Upper lobe of left lung (tissue), 6 donors: ENCODE measurements at regions not wholly inside any gene's neighbourhood (a gene's known extent, or its start where the extent isn't known, plus 50 kb on each side); places are given as distances from the start of the nearest gene placed in this dataset.

Experiments
- ATAC-seq, 2 donors: fragments of 200-7000 bp; cut with Tn5 transposase; one replicate each; pipeline ENCODE4 v1.9.1; 2022; ENCODE audit warnings: mild to moderate bottlenecking in 2 of 2, moderate library complexity in 2 of 2; ENCODE audit not compliant: low FRiP score in 2 of 2
- DNase-seq, 2 donors: peaks; one replicate each; pipeline ENCODE4 v3.0.0-alpha.2; 2019 to 2020
- H3K27ac ChIP-seq, 4 donors: fragments of 200-600 bp; sonication (generic); one replicate each; pipeline ENCODE4 v1.5.1; 2016 to 2019
- H3K27me3 ChIP-seq, 4 donors: fragments of 200-600 bp; sonication (generic); one replicate each; pipeline ENCODE4 v1.5.1; 2017 to 2019
- H3K36me3 ChIP-seq, 4 donors: fragments of 200-600 bp; sonication (generic); one replicate each; pipeline ENCODE4 v1.5.1; 2016 to 2019
- H3K4me1 ChIP-seq, 4 donors: fragments of 200-600 bp; sonication (generic); one replicate each; pipeline ENCODE4 v1.5.1; 2018 to 2019
- H3K4me3 ChIP-seq, 4 donors: fragments of 200-600 bp; sonication (generic); one replicate each; pipeline ENCODE4 v1.5.1; 2017 to 2019; ENCODE audit warnings: mild to moderate bottlenecking in 2 of 4, moderate library complexity in 1 of 4
- H3K9me3 ChIP-seq, 4 donors: fragments of 200-600 bp; sonication (generic); one replicate each; pipeline ENCODE4 v1.5.1; 2018 to 2019
- EP300 ChIP-seq, 4 donors: sonication (generic); formaldehyde crosslinking; IDR thresholded peaks; one replicate each; pipeline ENCODE4 v1.5.1; 2017; ENCODE audit warnings: antibody characterized with exemption in 4 of 4, control low read depth in 2 of 4
- POLR2A ChIP-seq, 4 donors: fragments of 450-650 bp; IDR thresholded peaks; one replicate each; pipeline ENCODE4 v1.5.1; 2016 to 2017; ENCODE audit warnings: antibody characterized with exemption in 4 of 4, mild to moderate bottlenecking in 2 of 4
- POLR2AphosphoS5 ChIP-seq, 2 donors: sonication (generic); formaldehyde crosslinking; IDR thresholded peaks; one replicate each; pipeline ENCODE4 v1.5.1; 2017; ENCODE audit warnings: antibody characterized with exemption in 2 of 2
- WGBS, 2 donors: methylation state at CpG; one replicate each; pipeline ENCODE4 v1.1.5; 2017 to 2018; 5-methylcytosine and 5-hydroxymethylcytosine counted together
- TF ChIP-seq, protein P1 (sequence below), 6 experiments: fragments of 450-650 bp in 4 of 6; fragments of 200-600 bp in 2 of 6; sonication (generic) in 2 of 6; IDR thresholded peaks; one replicate each; pipeline ENCODE4 v1.5.1; 2016 to 2019; ENCODE audit warnings: antibody characterized with exemption in 6 of 6
- donor health status: DM: no; HTN: no; CAD: no; lungs with moderate emphysema.
- donor health status: DM: no; HTN: yes; CAD: no; lungs with severe emphysema.

- H3K27me3 ChIP-seq = no peaks in the 10 kb centered on the region
- DNase-seq (peak in 1 of 2 donors; percentile 74), ATAC-seq (peak; percentile 5 to 70)
- H3K36me3 ChIP-seq = no peaks in the 10 kb centered on the region
- H3K4me3 ChIP-seq = no peak overlapping the region
- no peaks in the 10 kb centered on the region for H3K4me1 ChIP-seq
- H3K27ac ChIP-seq = no peak overlapping the region
- no peak for TF ChIP-seq POLR2AphosphoS5 (IDR thresholded peaks at IDR 0.05)
- TF ChIP-seq EP300 (IDR thresholded peaks at IDR 0.05) = no peak
- TF ChIP-seq, protein P1, sequence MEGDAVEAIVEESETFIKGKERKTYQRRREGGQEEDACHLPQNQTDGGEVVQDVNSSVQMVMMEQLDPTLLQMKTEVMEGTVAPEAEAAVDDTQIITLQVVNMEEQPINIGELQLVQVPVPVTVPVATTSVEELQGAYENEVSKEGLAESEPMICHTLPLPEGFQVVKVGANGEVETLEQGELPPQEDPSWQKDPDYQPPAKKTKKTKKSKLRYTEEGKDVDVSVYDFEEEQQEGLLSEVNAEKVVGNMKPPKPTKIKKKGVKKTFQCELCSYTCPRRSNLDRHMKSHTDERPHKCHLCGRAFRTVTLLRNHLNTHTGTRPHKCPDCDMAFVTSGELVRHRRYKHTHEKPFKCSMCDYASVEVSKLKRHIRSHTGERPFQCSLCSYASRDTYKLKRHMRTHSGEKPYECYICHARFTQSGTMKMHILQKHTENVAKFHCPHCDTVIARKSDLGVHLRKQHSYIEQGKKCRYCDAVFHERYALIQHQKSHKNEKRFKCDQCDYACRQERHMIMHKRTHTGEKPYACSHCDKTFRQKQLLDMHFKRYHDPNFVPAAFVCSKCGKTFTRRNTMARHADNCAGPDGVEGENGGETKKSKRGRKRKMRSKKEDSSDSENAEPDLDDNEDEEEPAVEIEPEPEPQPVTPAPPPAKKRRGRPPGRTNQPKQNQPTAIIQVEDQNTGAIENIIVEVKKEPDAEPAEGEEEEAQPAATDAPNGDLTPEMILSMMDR (IDR thresholded peaks at IDR 0.05) = no peak
- no peak for TF ChIP-seq POLR2A (IDR thresholded peaks at IDR 0.05)
- WGBS, 2 donors = 78% methylated on average over 3 of the region's 3 CpGs
- H3K9me3 ChIP-seq = no peaks in the 10 kb centered on the region
Observed at GRCh38 chr1:232221802-232222499, 408.0 kb downstream of the SIPA1L2 start.

DNA sequence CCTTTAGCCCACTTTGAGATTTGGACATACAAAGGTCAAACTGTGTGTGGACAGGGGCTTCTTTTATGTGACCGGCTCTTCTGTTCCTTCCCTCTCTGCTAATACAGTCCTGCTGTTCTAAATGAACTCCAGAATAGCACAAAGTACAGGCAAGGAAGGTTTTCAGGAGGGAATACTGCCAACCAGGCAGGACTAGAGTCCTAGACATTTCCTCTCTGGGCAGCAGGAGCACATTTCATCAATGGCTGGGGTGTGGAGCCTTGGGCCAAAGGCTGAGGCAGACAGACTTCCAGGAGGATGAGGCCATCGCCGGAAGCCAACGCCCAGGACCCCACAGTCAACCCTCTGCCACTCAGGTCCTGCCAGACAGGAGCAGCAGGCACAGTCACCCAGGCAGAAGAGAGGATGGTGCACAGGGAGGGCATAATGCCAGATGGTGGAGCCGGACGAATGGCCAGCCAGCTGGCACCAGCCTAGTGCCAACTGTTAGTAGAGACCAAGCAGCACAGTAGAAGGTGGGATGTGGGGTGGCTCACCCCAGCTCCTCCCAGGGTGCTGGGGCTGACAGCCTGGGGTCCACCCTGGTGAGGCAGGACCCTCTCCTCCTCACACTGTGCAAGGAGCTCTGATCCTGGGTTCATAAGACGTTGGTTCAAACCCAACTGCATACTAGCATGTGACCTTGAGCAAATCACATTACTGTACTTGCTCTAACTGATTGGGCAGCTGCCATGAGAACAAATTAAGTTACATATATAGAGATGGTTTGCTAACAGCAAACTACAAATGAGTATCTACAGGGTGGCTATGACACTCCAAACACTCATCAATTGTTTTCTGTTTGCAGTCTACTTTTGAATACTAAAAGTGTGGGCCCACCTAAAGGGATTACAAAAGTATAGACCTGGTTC, 410.7 kb downstream of the SIPA1L2 start:
- ATAC-seq (peak in 1 of 2 donors; percentile 12), DNase-seq (peak in 1 of 2 donors; percentile 36)
- no peaks in the 10 kb centered on the region for H3K4me1 ChIP-seq
- H3K4me3 ChIP-seq = no peak overlapping the region
- no peak overlapping the region for H3K27ac ChIP-seq
- H3K9me3 ChIP-seq = no peaks in the 10 kb centered on the region
- WGBS, 2 donors = 85 to 96% methylated on average over 2 to 7 of the region's 7 CpGs
- no peaks in the 10 kb centered on the region for H3K27me3 ChIP-seq
- no peak for TF ChIP-seq POLR2A (IDR thresholded peaks at IDR 0.05)
- TF ChIP-seq EP300 (IDR thresholded peaks at IDR 0.05) = no peak
- TF ChIP-seq, protein P1 (IDR thresholded peaks at IDR 0.05) = no peak
- TF ChIP-seq POLR2AphosphoS5 (IDR thresholded peaks at IDR 0.05) = no peak
- H3K36me3 ChIP-seq = no peaks in the 10 kb centered on the region

DNA sequence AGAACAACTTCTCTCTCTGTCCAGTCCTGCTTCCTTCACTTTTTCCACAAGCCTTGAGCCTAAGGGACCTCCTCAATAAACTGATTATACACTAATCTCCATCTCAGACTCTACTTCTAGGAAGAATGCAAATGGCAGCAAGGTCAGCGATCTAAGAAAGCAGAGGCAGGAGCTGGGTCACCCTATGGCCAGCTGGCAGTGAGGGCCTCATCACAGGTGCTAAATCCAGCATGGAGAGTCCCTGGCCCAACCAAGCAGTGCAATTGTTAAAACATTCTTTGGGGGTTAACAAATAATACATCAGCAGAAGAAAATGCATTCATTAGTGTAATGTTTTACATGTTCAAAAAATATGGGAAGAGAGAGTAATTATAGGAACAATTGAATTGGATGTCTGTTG, 416.0 kb downstream of the SIPA1L2 start:
- ATAC-seq (no peak), DNase-seq (no peak)
- H3K9me3 ChIP-seq = no peaks in the 10 kb centered on the region
- no peaks in the 10 kb centered on the region for H3K36me3 ChIP-seq
- H3K27me3 ChIP-seq = no peaks in the 10 kb centered on the region
- WGBS, 2 donors = 90 to 100% methylated on average over 1 of the region's 1 CpG
- H3K4me1 ChIP-seq = no peaks in the 10 kb centered on the region
- TF ChIP-seq POLR2AphosphoS5 (IDR thresholded peaks at IDR 0.05) (no peak), POLR2A (IDR thresholded peaks at IDR 0.05) (no peak), EP300 (IDR thresholded peaks at IDR 0.05) (no peak)
- TF ChIP-seq, protein P1 (IDR thresholded peaks at IDR 0.05) = no peak
- no peak overlapping the region for H3K4me3 ChIP-seq
- H3K27ac ChIP-seq = no peak overlapping the region

GRCh38 chr1:232212253-232212652, 417.7 kb downstream of the SIPA1L2 start:
- ATAC-seq (no peak), DNase-seq (no peak)
- Histone ChIP-seq H3K9me3 (no peaks in the 10 kb centered on the region), H3K4me3 (no peak overlapping the region), H3K4me1 (no peaks in the 10 kb centered on the region), H3K27ac (no peak overlapping the region), H3K36me3 (no peaks in the 10 kb centered on the region), H3K27me3 (no peaks in the 10 kb centered on the region)
- WGBS, 2 donors = 69 to 78% methylated on average over 1 of the region's 1 CpG
- TF ChIP-seq, protein P1 (IDR thresholded peaks at IDR 0.05) = no peak
- TF ChIP-seq POLR2AphosphoS5 (IDR thresholded peaks at IDR 0.05) (no peak), EP300 (IDR thresholded peaks at IDR 0.05) (no peak), POLR2A (IDR thresholded peaks at IDR 0.05) (no peak)
